GM12891 (cell line): ENCODE measurements at regions not wholly inside any gene's neighbourhood (a gene's known extent, or its start where the extent isn't known, plus 50 kb on each side); places are given as distances from the start of the nearest gene placed in this dataset.

Source experiments
- DNase-seq: peaks from one replicate; pipeline ENCODE4 v3.0.0; 2011; ENCODE audit warnings: low spot score; ENCODE audit not compliant: insufficient read length
- FAIRE-seq: peaks from 2 replicates; lab custom pipeline; 2011; peaks lifted over from hg19 to GRCh38; lab: Jason Lieb, UNC
- PAX5 ChIP-seq: IDR thresholded peaks from 2 replicates; pipeline ENCODE4 v1.6.1; 2011; ENCODE audit warnings: low read length, moderate library complexity, mild to moderate bottlenecking; ENCODE audit not compliant: insufficient read depth, severe bottlenecking
- POLR2A ChIP-seq: IDR thresholded peaks from 2 replicates; pipeline ENCODE4 v1.6.1; 2011; ENCODE audit warnings: low read depth, low read length, control low read depth
- POLR2AphosphoS5 ChIP-seq: IDR thresholded peaks from 2 replicates; pipeline ENCODE4 v1.6.1; 2011; ENCODE audit warnings: low read depth, low read length, control low read depth
- POU2F2 ChIP-seq: IDR thresholded peaks from 2 replicates; pipeline ENCODE4 v1.6.1; 2011; ENCODE audit warnings: low read depth, mild to moderate bottlenecking, control low read depth, low read length, moderate library complexity
- SPI1 ChIP-seq: IDR thresholded peaks from 2 replicates; pipeline ENCODE4 v1.6.1; 2011; ENCODE audit warnings: low read depth, low read length, control low read depth
- TAF1 ChIP-seq: IDR thresholded peaks from 2 replicates; pipeline ENCODE4 v1.6.1; 2011; ENCODE audit warnings: low read depth, low read length, control low read depth

DNA sequence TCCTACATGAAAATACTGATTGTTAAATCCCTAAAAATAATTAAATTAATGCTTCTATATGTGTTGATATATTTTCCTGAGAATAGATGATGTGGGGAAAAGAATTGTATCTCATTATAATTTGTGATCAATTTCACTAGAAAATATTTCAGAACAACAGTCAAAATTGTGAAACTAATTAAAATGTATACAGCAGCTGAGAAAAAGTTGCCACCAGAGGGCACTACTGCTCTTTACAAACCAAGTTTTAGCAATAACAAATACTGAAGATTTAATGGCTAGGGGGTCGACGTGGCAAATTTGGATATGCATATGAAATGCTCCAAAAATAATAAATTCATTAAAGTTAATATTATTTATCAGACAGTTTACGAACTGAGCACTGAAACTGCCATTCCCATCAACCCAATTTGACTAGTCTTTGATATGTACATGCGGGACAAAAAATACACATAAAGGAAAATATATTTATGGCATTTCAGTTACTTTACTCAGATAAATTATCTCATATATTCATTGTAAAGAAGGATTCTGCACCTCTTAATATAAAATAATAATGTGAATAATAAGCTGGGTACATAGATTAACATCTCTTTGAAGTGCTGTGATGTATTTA, 96.3 kb upstream of the TMPRSS15 start:
- no peak for DNase-seq
- no peak for FAIRE-seq
- TF ChIP-seq PAX5 = no peak
- TF ChIP-seq POLR2A = no peak
- TF ChIP-seq POLR2AphosphoS5 = no peak
- TF ChIP-seq TAF1 = no peak
- TF ChIP-seq SPI1 = no peak
- no peak for TF ChIP-seq POU2F2

- no peak for TF ChIP-seq PAX5
- DNase-seq = no peak
- no peak for FAIRE-seq
These were observed 114.5 kb upstream of the TMPRSS15 start for GRCh38 chr21:18518054-18518481.

DNA sequence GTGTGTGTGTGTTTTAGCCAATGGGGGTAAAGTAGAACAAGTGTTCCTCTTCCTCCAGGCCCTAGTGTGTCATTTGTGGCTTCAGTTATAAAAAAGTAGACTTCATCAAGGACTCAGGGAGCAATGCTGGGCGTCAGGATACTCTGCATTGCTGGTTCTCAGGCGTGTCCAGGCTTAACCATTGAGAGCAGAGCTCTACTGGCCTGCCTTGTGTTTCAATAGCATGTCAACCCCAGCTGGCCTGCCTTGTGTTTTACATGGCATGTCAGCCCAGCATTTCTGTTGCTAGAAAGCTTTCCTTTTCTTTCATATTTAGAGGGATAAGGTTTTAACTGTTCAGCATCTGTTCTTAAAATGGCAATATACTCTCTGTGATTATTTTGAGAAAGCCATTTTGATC, 117.6 kb upstream of the TMPRSS15 start:
- no peak for FAIRE-seq
- TF ChIP-seq POU2F2 = no peak
- no peak for TF ChIP-seq POLR2A
- TF ChIP-seq POLR2AphosphoS5 = no peak
- TF ChIP-seq PAX5 = no peak
- no peak for TF ChIP-seq TAF1
- no peak for TF ChIP-seq SPI1
- DNase-seq = no peak

DNA sequence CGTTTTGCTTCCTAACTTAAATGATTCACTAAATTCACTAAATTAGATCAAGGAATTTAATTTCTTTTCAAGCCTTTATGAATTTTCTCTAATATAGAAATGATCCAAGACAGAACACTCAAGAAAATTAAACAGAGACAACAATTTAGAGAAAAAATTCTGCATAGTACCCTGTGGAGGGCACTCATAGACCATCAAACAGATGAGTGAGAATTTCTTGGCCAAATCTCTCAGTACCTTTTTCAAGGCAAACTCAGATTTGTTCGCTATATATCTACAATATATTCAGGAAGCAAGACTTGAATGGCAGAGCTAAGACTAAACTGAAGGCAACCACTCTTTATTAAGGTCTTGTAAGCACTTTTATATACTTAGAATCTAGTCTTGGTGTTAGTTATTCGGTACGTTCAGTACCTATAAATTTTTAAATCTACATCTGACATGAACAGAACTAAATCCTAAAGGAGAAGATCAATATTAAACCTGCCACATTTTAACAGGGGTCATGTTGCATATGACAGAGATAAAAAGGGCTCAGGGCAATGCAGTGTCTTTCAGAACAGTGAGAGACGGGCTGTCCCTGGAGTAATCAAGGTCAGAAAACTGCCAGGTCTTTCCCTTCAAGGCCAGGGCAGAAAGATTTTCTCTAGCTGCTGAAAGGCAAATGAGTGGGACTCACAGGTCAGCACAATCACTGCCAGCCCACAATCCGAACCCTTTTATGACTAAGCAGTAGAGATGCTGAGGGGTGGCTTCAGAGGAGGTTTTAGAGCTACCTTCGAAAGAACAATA, 118.8 kb upstream of the TMPRSS15 start:
- no peak for FAIRE-seq
- DNase-seq = no peak
- TF ChIP-seq POLR2A = no peak

DNA sequence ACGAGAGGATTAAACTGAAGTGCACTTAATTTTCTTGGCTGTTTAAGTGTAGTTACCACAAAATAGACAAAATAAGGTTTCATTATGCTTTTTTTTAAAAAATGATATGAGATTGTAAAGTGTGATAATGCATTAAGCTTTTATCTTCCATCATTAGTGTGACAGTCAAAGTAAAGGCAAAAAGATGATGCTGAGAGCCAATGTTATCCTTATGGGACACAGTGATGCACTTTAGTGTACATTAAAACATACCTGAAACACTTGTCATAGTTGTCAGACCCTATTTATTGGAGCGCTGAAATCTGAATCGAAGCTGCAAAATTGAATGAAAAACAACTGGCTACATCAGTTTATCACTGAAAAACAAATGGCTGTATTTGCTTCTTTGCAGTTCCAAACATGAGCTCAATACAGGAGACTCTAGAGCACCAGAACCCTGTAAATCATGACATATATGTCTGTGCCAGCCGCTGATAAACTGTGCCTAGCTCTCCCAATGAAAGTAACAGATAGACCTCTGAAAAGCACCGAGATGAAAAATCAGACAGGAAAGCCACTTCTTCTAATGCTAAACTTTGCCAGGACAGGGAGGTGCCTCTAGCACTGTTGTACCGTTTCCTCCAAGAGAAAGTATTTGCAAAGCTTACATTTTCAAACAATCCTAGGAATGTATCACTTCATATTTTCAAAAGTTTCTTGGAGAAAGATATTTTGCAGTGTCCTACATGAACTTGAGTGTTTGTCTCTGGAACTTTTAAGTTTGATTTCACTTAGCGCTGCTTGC, 120.7 kb upstream of the TMPRSS15 start:
- FAIRE-seq = no peak

DNA sequence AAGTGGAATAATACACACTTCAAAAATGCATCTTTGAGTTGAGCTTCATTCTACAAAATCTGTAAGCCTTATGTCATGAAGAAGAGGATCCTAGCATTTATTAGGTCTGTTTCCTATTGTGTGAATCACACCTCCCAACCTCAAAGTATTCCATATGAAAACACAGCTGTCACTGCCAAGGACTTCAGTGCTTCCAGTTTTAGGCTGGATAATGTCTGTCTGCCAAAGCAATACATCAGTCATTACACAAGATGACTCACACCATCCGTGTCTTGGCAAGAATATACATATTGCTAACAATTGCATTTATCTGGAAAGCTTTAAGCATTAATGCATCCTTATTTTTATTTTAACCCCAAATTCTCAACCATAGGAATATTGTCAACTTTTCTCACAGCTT, 125.7 kb upstream of the TMPRSS15 start:
- DNase-seq (no peak), FAIRE-seq (no peak)
- TF ChIP-seq POLR2A = no peak
- TF ChIP-seq PAX5 = no peak
- TF ChIP-seq SPI1 = no peak
- no peak for TF ChIP-seq POLR2AphosphoS5
- no peak for TF ChIP-seq POU2F2
- no peak for TF ChIP-seq TAF1

More for the DNA sequence above, 120.7 kb upstream of the TMPRSS15 start:
- DNase-seq = no peak
- no peak for TF ChIP-seq POLR2A
- no peak for TF ChIP-seq POU2F2
- no peak for TF ChIP-seq PAX5
- TF ChIP-seq POLR2AphosphoS5 = no peak
- no peak for TF ChIP-seq SPI1

GRCh38 chr21:18542081-18542480, 138.5 kb upstream of the TMPRSS15 start:
- TF ChIP-seq POU2F2 (no peak), TAF1 (no peak), SPI1 (no peak), POLR2A (no peak), POLR2AphosphoS5 (no peak), PAX5 (no peak)
- DNase-seq (no peak), FAIRE-seq (no peak)

DNA sequence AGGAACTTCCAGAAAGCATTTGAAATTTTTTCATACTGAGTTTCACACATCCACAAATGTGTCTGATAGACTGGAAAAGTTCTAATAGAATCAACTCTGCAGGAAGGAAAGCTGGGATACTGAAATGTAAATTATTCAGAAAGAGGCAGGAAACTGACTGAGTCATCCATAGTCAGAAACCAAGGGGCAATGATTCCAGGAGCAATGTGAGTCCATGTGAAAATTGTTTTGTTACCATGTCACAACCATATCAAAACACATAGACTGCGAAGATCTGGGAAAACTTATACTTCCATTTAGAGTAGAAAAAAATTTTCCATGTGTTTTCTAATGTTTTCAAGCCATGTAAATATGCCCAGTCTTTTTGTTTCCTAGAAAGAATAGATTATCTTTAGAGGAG, 142.3 kb upstream of the TMPRSS15 start:
- TF ChIP-seq PAX5 (no peak), POLR2AphosphoS5 (no peak), TAF1 (no peak), POU2F2 (no peak), SPI1 (no peak), POLR2A (no peak)
- DNase-seq = no peak
- FAIRE-seq = no peak

DNA sequence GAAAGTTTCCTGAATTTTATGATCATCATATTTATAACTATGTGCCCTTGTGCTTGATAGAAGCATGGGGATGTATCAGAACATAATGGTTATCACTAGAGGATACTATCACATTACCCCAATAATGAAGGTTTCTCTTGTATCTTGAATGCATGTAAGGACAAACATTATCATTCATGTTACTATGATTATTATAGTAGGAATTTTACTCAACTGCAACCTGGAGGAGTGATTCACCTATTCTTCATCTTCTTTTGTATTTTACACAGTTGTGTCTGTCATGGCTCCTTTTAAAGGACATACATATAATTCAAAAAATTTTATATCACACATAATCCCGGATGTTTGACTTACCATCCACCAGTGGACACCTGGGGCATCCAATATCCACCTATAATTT, 143.8 kb upstream of the TMPRSS15 start:
- no peak for FAIRE-seq
- DNase-seq = no peak

DNA sequence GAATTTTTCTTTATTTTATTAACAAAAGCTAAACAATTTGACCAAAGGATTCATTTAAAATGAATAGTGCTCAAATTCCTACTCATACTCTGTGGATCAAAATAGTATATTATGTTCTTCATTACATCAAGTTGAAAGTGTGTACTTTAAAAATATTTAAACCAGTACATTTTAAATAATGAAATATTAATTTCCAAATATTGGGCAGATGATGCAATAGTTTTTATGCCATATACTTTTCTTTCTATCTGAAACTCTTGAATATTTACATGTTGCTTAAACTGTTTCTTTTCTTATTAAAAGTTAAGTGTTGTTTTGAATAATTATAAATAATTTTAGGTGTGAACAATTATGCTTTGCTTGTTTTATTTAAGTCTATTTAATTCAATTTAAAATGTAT, 144.7 kb upstream of the TMPRSS15 start:
- TF ChIP-seq POLR2A = no peak
- TF ChIP-seq POLR2AphosphoS5 = no peak
- TF ChIP-seq POU2F2 = no peak
- no peak for TF ChIP-seq SPI1
- no peak for TF ChIP-seq TAF1
- no peak for TF ChIP-seq PAX5
- no peak for FAIRE-seq

More for the DNA sequence above, 143.8 kb upstream of the TMPRSS15 start:
- TF ChIP-seq TAF1 = no peak
- no peak for TF ChIP-seq PAX5
- TF ChIP-seq POLR2AphosphoS5 = no peak
- TF ChIP-seq POLR2A = no peak
- TF ChIP-seq POU2F2 = no peak
- TF ChIP-seq SPI1 = no peak

More for the DNA sequence above, 144.7 kb upstream of the TMPRSS15 start:
- no peak for DNase-seq
